ENCODE measurements at regions not wholly inside any gene's neighbourhood (a gene's known extent, or its start where the extent isn't known, plus 50 kb on each side); places are given as distances from the start of the nearest gene placed in this dataset.

DNA sequence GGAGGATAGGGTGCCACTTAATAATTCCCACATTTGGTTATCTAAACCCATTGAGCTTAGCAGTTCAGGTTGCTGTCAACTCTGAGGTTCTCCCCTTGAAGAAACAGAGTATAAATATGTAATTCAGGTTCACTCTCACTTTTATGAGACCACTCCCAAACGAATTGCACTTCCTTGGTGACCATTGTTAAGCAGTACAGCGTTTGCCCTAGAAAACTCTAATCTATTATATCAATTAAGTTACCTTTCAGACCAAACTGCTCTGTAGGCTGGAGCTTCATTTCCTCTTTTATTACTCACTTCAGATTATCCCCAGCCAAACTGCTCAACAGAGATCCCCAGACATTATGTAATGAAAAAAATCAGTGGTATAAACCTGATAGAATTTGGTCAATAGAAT is 1317.0 kb upstream of the ACO1 start:
- Histone ChIP-seq H3K4me3 (ENCODE audit: low read length) (no peak overlapping the region), H3K27ac (ENCODE audit: low read depth, low read length) (no peak overlapping the region), H4K20me1 (ENCODE audit: control insufficient read depth, insufficient read depth, low read depth, low read length) (no peaks in the 10 kb centered on the region), H3K4me1 (ENCODE audit: control insufficient read depth, low read length) (no peaks in the 10 kb centered on the region), H3K4me2 (ENCODE audit: low read length) (no peak overlapping the region), H3K27me3 (ENCODE audit: control insufficient read depth, low read length) (no peaks in the 10 kb centered on the region), H3K36me3 (ENCODE audit: control insufficient read depth, low read length) (no peaks in the 10 kb centered on the region), H3F3A (ENCODE audit: control insufficient read depth, insufficient read depth) (no peaks in the 10 kb centered on the region), H3K79me2 (ENCODE audit: control insufficient read depth, low read length) (no peaks in the 10 kb centered on the region), H3K9me3 (ENCODE audit: control insufficient read depth, insufficient read depth, low read length) (no peaks in the 10 kb centered on the region), H3K9me2 (replicated peaks; ENCODE audit: control insufficient read depth, low read length) (no peaks in the 10 kb centered on the region)
- TF ChIP-seq EZH2phosphoT487 (IDR thresholded peaks at IDR 0.05; ENCODE audit: borderline replicate concordance, low read length): no peak
- TF ChIP-seq, protein P1, sequence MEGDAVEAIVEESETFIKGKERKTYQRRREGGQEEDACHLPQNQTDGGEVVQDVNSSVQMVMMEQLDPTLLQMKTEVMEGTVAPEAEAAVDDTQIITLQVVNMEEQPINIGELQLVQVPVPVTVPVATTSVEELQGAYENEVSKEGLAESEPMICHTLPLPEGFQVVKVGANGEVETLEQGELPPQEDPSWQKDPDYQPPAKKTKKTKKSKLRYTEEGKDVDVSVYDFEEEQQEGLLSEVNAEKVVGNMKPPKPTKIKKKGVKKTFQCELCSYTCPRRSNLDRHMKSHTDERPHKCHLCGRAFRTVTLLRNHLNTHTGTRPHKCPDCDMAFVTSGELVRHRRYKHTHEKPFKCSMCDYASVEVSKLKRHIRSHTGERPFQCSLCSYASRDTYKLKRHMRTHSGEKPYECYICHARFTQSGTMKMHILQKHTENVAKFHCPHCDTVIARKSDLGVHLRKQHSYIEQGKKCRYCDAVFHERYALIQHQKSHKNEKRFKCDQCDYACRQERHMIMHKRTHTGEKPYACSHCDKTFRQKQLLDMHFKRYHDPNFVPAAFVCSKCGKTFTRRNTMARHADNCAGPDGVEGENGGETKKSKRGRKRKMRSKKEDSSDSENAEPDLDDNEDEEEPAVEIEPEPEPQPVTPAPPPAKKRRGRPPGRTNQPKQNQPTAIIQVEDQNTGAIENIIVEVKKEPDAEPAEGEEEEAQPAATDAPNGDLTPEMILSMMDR (IDR thresholded peaks at IDR 0.05; ENCODE audit: low read depth, low read length, poor library complexity, severe bottlenecking): no peak

DNA sequence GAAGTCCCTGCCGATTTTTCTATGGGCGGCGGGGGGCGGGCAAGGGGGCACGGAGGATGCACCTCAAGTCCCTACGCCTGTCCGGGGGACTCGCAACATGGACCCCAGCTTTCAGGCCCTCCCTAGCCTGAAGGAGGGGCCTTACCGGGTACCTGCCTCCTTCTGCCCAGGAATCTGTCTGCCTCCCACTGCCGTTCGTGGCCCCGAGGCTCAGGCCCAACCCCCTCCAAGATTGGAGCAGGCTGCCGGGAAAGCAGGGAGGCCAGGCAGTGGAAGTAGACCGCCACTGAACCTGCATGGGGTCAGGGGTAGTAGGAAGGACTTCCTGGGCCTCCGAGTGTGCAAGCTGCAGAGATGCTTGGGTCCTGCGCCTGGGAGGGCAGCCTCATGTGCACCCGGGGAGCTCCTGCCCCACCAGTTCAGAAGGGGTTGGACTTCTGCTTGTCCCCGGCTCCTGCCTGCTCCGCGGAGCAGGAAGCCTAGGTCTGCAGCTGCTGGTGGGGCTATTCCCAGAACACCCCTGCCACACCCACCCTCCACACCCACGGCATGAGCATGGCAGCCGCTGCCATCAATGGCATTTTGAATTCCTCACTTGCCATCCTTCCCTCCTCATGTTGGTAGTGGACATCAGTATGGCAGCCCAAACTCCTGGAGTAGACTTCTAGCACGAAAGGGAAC is 1312.7 kb upstream of the ACO1 start:
- Histone ChIP-seq H3K9me2 (replicated peaks; ENCODE audit: control insufficient read depth, low read length) (no peaks in the 10 kb centered on the region), H3K27ac (ENCODE audit: low read depth, low read length) (no peak overlapping the region), H3K9me3 (ENCODE audit: control insufficient read depth, insufficient read depth, low read length) (no peaks in the 10 kb centered on the region), H3F3A (ENCODE audit: control insufficient read depth, insufficient read depth) (no peaks in the 10 kb centered on the region), H3K4me3 (ENCODE audit: low read length) (no peak overlapping the region), H3K79me2 (ENCODE audit: control insufficient read depth, low read length) (no peaks in the 10 kb centered on the region), H3K4me1 (ENCODE audit: control insufficient read depth, low read length) (no peaks in the 10 kb centered on the region), H3K27me3 (ENCODE audit: control insufficient read depth, low read length) (no peaks in the 10 kb centered on the region), H4K20me1 (ENCODE audit: control insufficient read depth, insufficient read depth, low read depth, low read length) (no peaks in the 10 kb centered on the region), H3K4me2 (ENCODE audit: low read length) (no peak overlapping the region), H3K36me3 (ENCODE audit: control insufficient read depth, low read length) (no peaks in the 10 kb centered on the region)
- no peak for TF ChIP-seq EZH2phosphoT487 (IDR thresholded peaks at IDR 0.05; ENCODE audit: borderline replicate concordance, low read length)
- TF ChIP-seq, protein P1 (IDR thresholded peaks at IDR 0.05; ENCODE audit: low read depth, low read length, poor library complexity, severe bottlenecking): no peak

- no peak for TF ChIP-seq EZH2phosphoT487 (IDR thresholded peaks at IDR 0.05; ENCODE audit: borderline replicate concordance, low read length)
- TF ChIP-seq, protein P1 (IDR thresholded peaks at IDR 0.05; ENCODE audit: low read depth, low read length, poor library complexity, severe bottlenecking): no peak
- Histone ChIP-seq H3K4me2 (ENCODE audit: low read length) (no peak overlapping the region), H3K79me2 (ENCODE audit: control insufficient read depth, low read length) (no peaks in the 10 kb centered on the region), H3K9me3 (ENCODE audit: control insufficient read depth, insufficient read depth, low read length) (no peaks in the 10 kb centered on the region), H3K4me3 (ENCODE audit: low read length) (no peak overlapping the region), H3F3A (ENCODE audit: control insufficient read depth, insufficient read depth) (no peaks in the 10 kb centered on the region), H3K9me2 (replicated peaks; ENCODE audit: control insufficient read depth, low read length) (no peaks in the 10 kb centered on the region), H3K36me3 (ENCODE audit: control insufficient read depth, low read length) (no peaks in the 10 kb centered on the region), H3K27ac (ENCODE audit: low read depth, low read length) (no peak overlapping the region), H4K20me1 (ENCODE audit: control insufficient read depth, insufficient read depth, low read depth, low read length) (no peaks in the 10 kb centered on the region), H3K27me3 (ENCODE audit: control insufficient read depth, low read length) (no peaks in the 10 kb centered on the region), H3K4me1 (ENCODE audit: control insufficient read depth, low read length) (no peaks in the 10 kb centered on the region)
Measured at GRCh38 chr9:31078175-31078574, 1306.3 kb upstream of the ACO1 start.

Measured in DOHH2 (cell line).